Hepatocyte (in vitro differentiated cells): ENCODE measurements at regions not wholly inside any gene's neighbourhood (a gene's known extent, or its start where the extent isn't known, plus 50 kb on each side); places are given as distances from the start of the nearest gene placed in this dataset.

Source experiments
- DNase-seq: peaks from one replicate; pipeline ENCODE4 v3.0.0-alpha.2; 2016; ENCODE audit warnings: low spot score
- H2AFZ ChIP-seq: fragments of 200-600 bp; sonication (generic); 2 replicates; pipeline ENCODE4 v1.6.0; 2016; ENCODE audit warnings: antibody characterized with exemption, mild to moderate bottlenecking
- H3K27ac ChIP-seq: fragments of 200-600 bp; sonication (generic); 2 replicates; pipeline ENCODE4 v1.5.1; 2016; ENCODE audit warnings: mild to moderate bottlenecking
- H3K27me3 ChIP-seq: fragments of 200-600 bp; sonication (generic); 2 replicates; pipeline ENCODE4 v1.6.1; 2016
- H3K36me3 ChIP-seq: fragments of 200-600 bp; sonication (generic); replicated peaks from 2 replicates; pipeline ENCODE4 v1.5.1; 2016; ENCODE audit warnings: low read depth; ENCODE audit not compliant: insufficient read depth
- H3K4me1 ChIP-seq: fragments of 200-600 bp; sonication (generic); 2 replicates; pipeline ENCODE4 v1.5.1; 2016; ENCODE audit warnings: mild to moderate bottlenecking, moderate library complexity; ENCODE audit not compliant: insufficient read depth
- H3K4me2 ChIP-seq: fragments of 200-600 bp; sonication (generic); 2 replicates; pipeline ENCODE4 v1.6.0; 2016
- H3K4me3 ChIP-seq: fragments of 200-600 bp; sonication (generic); 2 replicates; pipeline ENCODE4 v1.5.1; 2016; ENCODE audit warnings: mild to moderate bottlenecking
- H3K79me2 ChIP-seq: fragments of 200-600 bp; sonication (generic); 2 replicates; pipeline ENCODE4 v1.6.0; 2017; ENCODE audit warnings: mild to moderate bottlenecking
- H3K9me2 ChIP-seq: fragments of 200-600 bp; sonication (generic); replicated peaks from 2 replicates; pipeline ENCODE4 v1.6.0; 2017; ENCODE audit warnings: mild to moderate bottlenecking; ENCODE audit not compliant: insufficient read depth
- H3K9me3 ChIP-seq: fragments of 200-600 bp; sonication (generic); 2 replicates; pipeline ENCODE4 v1.5.1; 2016; ENCODE audit warnings: low read depth, mild to moderate bottlenecking
- H4K20me1 ChIP-seq: fragments of 200-600 bp; sonication (generic); 2 replicates; pipeline ENCODE4 v1.6.0; 2016; ENCODE audit warnings: mild to moderate bottlenecking; ENCODE audit not compliant: insufficient read depth, poor library complexity, severe bottlenecking
- CTCF ChIP-seq: fragments of 200-600 bp; sonication (generic); IDR thresholded peaks from 2 replicates; pipeline ENCODE4 v1.5.1; 2016; ENCODE audit warnings: antibody characterized with exemption, mild to moderate bottlenecking; ENCODE audit not compliant: poor library complexity
- EZH2 ChIP-seq: fragments of 200-600 bp; sonication (generic); IDR thresholded peaks from 2 replicates; pipeline ENCODE4 v1.6.1; 2016; ENCODE audit warnings: antibody characterized with exemption, mild to moderate bottlenecking, borderline replicate concordance
- EZH2phosphoT487 ChIP-seq: fragments of 200-600 bp; sonication (generic); IDR thresholded peaks from one replicate; pipeline ENCODE4 v1.6.1; 2018; ENCODE audit warnings: antibody characterized with exemption, mild to moderate bottlenecking, low read depth, moderate library complexity; ENCODE audit not compliant: unreplicated experiment, severe bottlenecking
- WGBS: methylation state at CpG from one replicate; pipeline ENCODE4 v1.1.6; 2016; ENCODE audit warnings: low lambda C conversion rate; ENCODE audit errors: missing lambda C conversion rate; 5-methylcytosine and 5-hydroxymethylcytosine counted together

GRCh38 chr1:72483846-72484357 is 201.6 kb upstream of the NEGR1 start:
- Histone ChIP-seq H3K9me2 (no peaks in the 10 kb centered on the region), H3K4me3 (no peak overlapping the region)

DNA sequence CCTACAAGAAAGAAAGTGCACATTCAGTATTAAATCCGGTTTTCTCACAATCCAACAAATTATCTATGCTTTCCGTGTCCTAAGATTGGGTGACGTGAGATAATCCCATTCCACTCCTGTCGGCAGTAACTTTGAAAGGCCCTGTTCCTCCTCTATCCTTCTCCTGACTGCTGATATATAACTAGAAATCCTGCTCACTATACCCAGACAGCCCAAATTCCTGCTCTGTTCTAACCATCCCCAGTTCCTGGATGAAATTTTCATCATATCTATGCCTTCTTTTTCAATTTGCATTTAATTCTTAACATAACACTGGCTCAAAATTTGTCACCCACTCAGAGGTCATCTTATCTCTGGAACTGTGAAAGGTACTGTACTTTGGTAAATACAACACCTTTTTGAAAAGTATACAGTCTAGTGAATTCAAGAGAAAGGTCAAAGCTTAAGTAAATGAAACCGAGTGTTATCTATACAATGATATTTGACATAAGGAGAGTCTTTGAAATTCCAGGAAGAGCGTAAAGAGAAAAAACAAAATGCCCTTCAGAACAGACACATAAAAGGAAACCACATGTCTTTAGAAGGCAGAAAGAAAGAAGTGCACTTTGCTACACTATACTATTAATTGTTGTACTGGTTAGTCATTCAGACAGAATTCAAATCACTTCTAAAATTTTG is 200.5 kb upstream of the NEGR1 start:
- Histone ChIP-seq H3K4me3 (no peak overlapping the region), H3K27ac (no peak overlapping the region), H3K79me2 (no peaks in the 10 kb centered on the region), H3K9me3 (no peaks in the 10 kb centered on the region), H3K9me2 (no peaks in the 10 kb centered on the region), H3K27me3 (no peaks in the 10 kb centered on the region), H3K4me1 (peaks cover 11% of the 10 kb centered on the region), H3K36me3 (no peaks in the 10 kb centered on the region), H4K20me1 (no peaks in the 10 kb centered on the region), H2AFZ (no peak overlapping the region), H3K4me2 (no peak overlapping the region)
- DNase-seq = no peak
- WGBS = 50% methylated on average over 6 of the region's 6 CpGs
- TF ChIP-seq EZH2phosphoT487 = no peak
- no peak for TF ChIP-seq CTCF
- TF ChIP-seq EZH2 = no peak

More at GRCh38 chr1:72483846-72484357, 201.6 kb upstream of the NEGR1 start:
- no peaks in the 10 kb centered on the region for H3K36me3 ChIP-seq
- no peaks in the 10 kb centered on the region for H4K20me1 ChIP-seq
- peaks cover 11% of the 10 kb centered on the region for H3K4me1 ChIP-seq
- H2AFZ ChIP-seq = no peak overlapping the region
- H3K9me3 ChIP-seq = no peaks in the 10 kb centered on the region
- DNase-seq = no peak
- no peaks in the 10 kb centered on the region for H3K27me3 ChIP-seq
- no peak overlapping the region for H3K27ac ChIP-seq
- no peak overlapping the region for H3K4me2 ChIP-seq
- TF ChIP-seq EZH2phosphoT487 (no peak), CTCF (no peak), EZH2 (no peak)
- H3K79me2 ChIP-seq = no peaks in the 10 kb centered on the region

- Histone ChIP-seq H3K27me3 (no peaks in the 10 kb centered on the region), H3K27ac (no peak overlapping the region), H3K9me2 (no peaks in the 10 kb centered on the region), H3K9me3 (no peaks in the 10 kb centered on the region), H3K4me1 (peaks cover 11% of the 10 kb centered on the region), H3K79me2 (no peaks in the 10 kb centered on the region), H3K4me3 (no peak overlapping the region), H2AFZ (no peak overlapping the region), H4K20me1 (no peaks in the 10 kb centered on the region), H3K36me3 (no peaks in the 10 kb centered on the region), H3K4me2 (no peak overlapping the region)
- WGBS = 88% methylated on average over 5 of the region's 5 CpGs
- peak; percentile 8 for DNase-seq
- TF ChIP-seq EZH2phosphoT487 (no peak), EZH2 (no peak)
These were observed 199.2 kb upstream of the NEGR1 start for GRCh38 chr1:72481420-72481970.

GRCh38 chr1:72466376-72466775 is 184.0 kb upstream of the NEGR1 start:
- Histone ChIP-seq H2AFZ (no peak overlapping the region), H4K20me1 (no peaks in the 10 kb centered on the region), H3K4me2 (no peak overlapping the region), H3K79me2 (no peaks in the 10 kb centered on the region), H3K36me3 (no peaks in the 10 kb centered on the region), H3K9me3 (no peaks in the 10 kb centered on the region), H3K4me3 (no peak overlapping the region), H3K9me2 (no peaks in the 10 kb centered on the region), H3K27ac (no peak overlapping the region), H3K4me1 (no peaks in the 10 kb centered on the region), H3K27me3 (no peaks in the 10 kb centered on the region)
- DNase-seq = no peak
- TF ChIP-seq EZH2phosphoT487 = no peak
- TF ChIP-seq EZH2 = no peak
- TF ChIP-seq CTCF = no peak
- WGBS = 93% methylated on average over 1 of the region's 1 CpG
